HFF-Myc (cell line): ENCODE measurements at regions not wholly inside any gene's neighbourhood (a gene's known extent, or its start where the extent isn't known, plus 50 kb on each side); places are given as distances from the start of the nearest gene placed in this dataset.

Experiments used
- DNase-seq: peaks from one replicate; pipeline ENCODE4 v3.0.0-alpha.2; 2011; ENCODE audit warnings: low read depth; ENCODE audit errors: extremely low read depth
- H3K4me3 ChIP-seq: replicated peaks from 2 replicates; pipeline ENCODE4 v1.5.1; 2011; ENCODE audit warnings: low read depth, mild to moderate bottlenecking, control low read depth, low read length
- CTCF ChIP-seq: IDR thresholded peaks from 2 replicates; pipeline ENCODE4 v1.5.1; 2012; ENCODE audit warnings: mild to moderate bottlenecking, low read depth, low read length, control low read depth; ENCODE audit errors: missing control alignments

GRCh38 chr11:11056749-11057471 is 199.1 kb upstream of the ZBED5 start:
- DNase-seq, result no peak
- TF ChIP-seq CTCF, result no peak
- H3K4me3 ChIP-seq, result no peak overlapping the region

GRCh38 chr11:11056316-11056715 is 198.5 kb upstream of the ZBED5 start:
- no peak for DNase-seq
- no peak for TF ChIP-seq CTCF
- H3K4me3 ChIP-seq, result no peak overlapping the region

GRCh38 chr11:11047851-11048610 is 190.2 kb upstream of the ZBED5 start:
- DNase-seq, result no peak
- H3K4me3 ChIP-seq, result no peak overlapping the region

GRCh38 chr11:11046781-11047180 is 188.9 kb upstream of the ZBED5 start:
- TF ChIP-seq CTCF, result no peak
- H3K4me3 ChIP-seq, result no peak overlapping the region
- no peak for DNase-seq

More at GRCh38 chr11:11047851-11048610, 190.2 kb upstream of the ZBED5 start:
- no peak for TF ChIP-seq CTCF

GRCh38 chr11:11045156-11045930 is 187.5 kb upstream of the ZBED5 start:
- no peak for TF ChIP-seq CTCF
- H3K4me3 ChIP-seq, result no peak overlapping the region

GRCh38 chr11:11044137-11044855 is 186.4 kb upstream of the ZBED5 start:
- DNase-seq, result no peak
- H3K4me3 ChIP-seq, result no peak overlapping the region
- TF ChIP-seq CTCF, result no peak

More at GRCh38 chr11:11045156-11045930, 187.5 kb upstream of the ZBED5 start:
- no peak for DNase-seq
